Thoracic aorta (tissue), 2 donors: ENCODE measurements at regions not wholly inside any gene's neighbourhood (a gene's known extent, or its start where the extent isn't known, plus 50 kb on each side); places are given as distances from the start of the nearest gene placed in this dataset.
"Not testable (repeated sequence)": the region's sequence is repeated elsewhere in the genome, so short reads cannot be mapped to it uniquely, and the experiment has no call there.

Experiments
- ATAC-seq: fragments of 150-250 bp; one replicate; pipeline ENCODE4 v1.8.0; 2017; ENCODE audit warnings: low read depth; ENCODE audit not compliant: insufficient number of reproducible peaks, low FRiP score
- DNase-seq: peaks from one replicate; pipeline ENCODE4 v3.0.0-alpha.2; 2020; ENCODE audit warnings: low spot score
- H3K27ac ChIP-seq, 2 donors: fragments of 200-600 bp; sonication (generic); 1 replicate in 1 of 2; 2 replicates in 1 of 2; pipeline ENCODE4 v1.5.1; 2016; ENCODE audit warnings: mild to moderate bottlenecking in 2 of 2, moderate library complexity in 2 of 2
- H3K27me3 ChIP-seq: fragments of 200-600 bp; sonication (generic); replicated peaks from 2 replicates; pipeline ENCODE4 v1.6.0; 2016; ENCODE audit warnings: mild to moderate bottlenecking; ENCODE audit not compliant: insufficient read depth
- H3K36me3 ChIP-seq: fragments of 200-600 bp; sonication (generic); one replicate; pipeline ENCODE4 v1.5.1; 2016
- H3K4me1 ChIP-seq, 2 donors: fragments of 200-600 bp; sonication (generic); 1 replicate in 1 of 2; 2 replicates in 1 of 2; pipeline versions ENCODE4 v1.5.1 to v1.6.0; 2016; ENCODE audit warnings: low read depth in 2 of 2, mild to moderate bottlenecking in 1 of 2; ENCODE audit not compliant: control insufficient read depth in 1 of 2
- H3K4me3 ChIP-seq: fragments of 200-600 bp; sonication (generic); 2 replicates; pipeline ENCODE4 v1.5.1; 2016; ENCODE audit warnings: mild to moderate bottlenecking
- H3K9me3 ChIP-seq: fragments of 200-600 bp; sonication (generic); 2 replicates; pipeline ENCODE4 v1.5.1; 2016
- CTCF ChIP-seq: fragments of 200-600 bp; sonication (generic); IDR thresholded peaks from one replicate; pipeline ENCODE4 v1.5.1; 2019; ENCODE audit warnings: antibody characterized with exemption

DNA sequence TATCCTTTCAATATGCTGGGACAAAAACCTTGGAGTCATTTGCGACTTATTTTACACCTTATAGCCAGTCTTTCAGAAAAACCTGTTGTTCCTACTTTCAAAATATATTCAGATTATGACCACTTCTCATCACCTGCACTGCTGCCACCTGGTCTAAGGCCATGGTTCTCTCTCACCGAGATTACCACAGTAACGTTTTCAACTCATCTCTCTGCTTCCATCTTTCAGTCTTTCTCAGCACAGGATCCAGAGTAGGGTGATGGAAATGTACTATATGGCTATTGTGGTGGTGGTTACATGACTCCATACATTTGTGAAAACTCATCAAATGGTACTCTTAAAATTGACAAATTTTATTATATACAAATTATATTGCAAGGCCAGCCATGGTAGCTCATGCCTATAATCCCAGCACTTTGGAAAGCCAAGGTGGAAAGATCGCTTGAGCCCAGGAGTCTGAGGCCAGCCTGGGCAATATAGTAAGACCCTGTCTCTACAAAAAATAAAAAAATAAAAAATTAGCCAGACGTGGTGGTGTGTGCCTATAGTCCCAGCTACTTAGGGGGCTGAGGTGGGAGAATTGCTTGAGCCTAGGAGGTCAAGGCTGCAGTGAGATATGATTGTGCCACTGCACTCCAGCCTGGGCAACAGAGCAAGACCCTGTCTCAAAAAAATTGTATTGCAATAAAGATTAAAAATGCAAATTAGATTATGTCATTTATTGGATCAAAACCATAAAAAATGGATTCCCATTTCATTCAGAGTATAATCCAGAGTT is 120.9 kb upstream of the PPP2R5A start:
- Histone ChIP-seq H3K9me3 (no peaks in the 10 kb centered on the region), H3K4me3 (no peak overlapping the region), H3K36me3 (no peaks in the 10 kb centered on the region), H3K27me3 (no peaks in the 10 kb centered on the region), H3K4me1 (peaks cover 4 to 28% of the 10 kb centered on the region in 2 donors), H3K27ac (no peak overlapping the region)
- ATAC-seq (no peak), DNase-seq (no peak)
- no peak for TF ChIP-seq CTCF

DNA sequence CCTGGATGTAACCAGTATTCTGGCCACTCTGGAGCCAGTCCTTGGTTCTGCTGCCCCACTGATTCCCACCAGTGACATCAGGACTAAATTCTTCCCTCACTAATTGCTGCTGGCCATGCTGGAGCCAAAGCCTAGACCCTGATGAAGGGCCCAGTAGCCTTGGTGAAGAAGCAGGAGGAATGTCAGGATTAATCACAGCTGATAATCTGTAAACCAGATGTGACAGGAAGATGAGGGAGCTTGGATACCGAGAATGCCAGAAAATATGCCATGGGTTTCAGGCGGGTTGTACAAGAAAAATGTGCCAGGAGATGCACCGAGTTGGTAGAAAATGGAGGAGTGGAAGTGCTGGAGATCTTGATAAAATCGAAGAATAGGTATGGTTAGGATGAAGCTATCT is 119.0 kb upstream of the PPP2R5A start:
- ATAC-seq (no peak), DNase-seq (no peak)
- Histone ChIP-seq H3K27me3 (no peaks in the 10 kb centered on the region), H3K4me3 (no peak overlapping the region), H3K4me1 (peaks cover 4 to 22% of the 10 kb centered on the region in 2 donors), H3K27ac (no peak overlapping the region), H3K9me3 (no peaks in the 10 kb centered on the region), H3K36me3 (no peaks in the 10 kb centered on the region)
- TF ChIP-seq CTCF = no peak

DNA sequence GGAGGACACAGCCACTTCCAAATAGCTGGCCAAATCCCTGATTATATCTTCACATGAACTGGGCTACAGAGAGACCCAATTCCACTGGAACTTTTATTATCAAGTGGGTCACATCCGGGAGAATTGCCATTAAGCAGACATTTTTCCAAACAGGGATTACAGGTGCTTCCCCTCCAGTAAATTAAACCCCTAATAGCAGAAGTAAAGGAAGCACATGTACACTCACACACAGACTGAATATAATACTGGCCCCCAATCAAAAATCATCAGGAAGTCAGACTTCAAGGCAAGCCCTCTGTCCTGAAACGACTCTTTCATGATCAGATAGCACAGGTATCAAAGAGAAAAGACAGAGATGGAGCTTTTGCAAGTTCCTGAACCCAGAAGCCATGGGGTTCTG is 118.6 kb upstream of the PPP2R5A start:
- Histone ChIP-seq H3K4me1 (peaks cover 4 to 19% of the 10 kb centered on the region in 2 donors), H3K9me3 (no peaks in the 10 kb centered on the region), H3K27ac (no peak overlapping the region), H3K36me3 (no peaks in the 10 kb centered on the region), H3K27me3 (no peaks in the 10 kb centered on the region), H3K4me3 (no peak overlapping the region)
- TF ChIP-seq CTCF = no peak
- DNase-seq (no peak), ATAC-seq (no peak)

DNA sequence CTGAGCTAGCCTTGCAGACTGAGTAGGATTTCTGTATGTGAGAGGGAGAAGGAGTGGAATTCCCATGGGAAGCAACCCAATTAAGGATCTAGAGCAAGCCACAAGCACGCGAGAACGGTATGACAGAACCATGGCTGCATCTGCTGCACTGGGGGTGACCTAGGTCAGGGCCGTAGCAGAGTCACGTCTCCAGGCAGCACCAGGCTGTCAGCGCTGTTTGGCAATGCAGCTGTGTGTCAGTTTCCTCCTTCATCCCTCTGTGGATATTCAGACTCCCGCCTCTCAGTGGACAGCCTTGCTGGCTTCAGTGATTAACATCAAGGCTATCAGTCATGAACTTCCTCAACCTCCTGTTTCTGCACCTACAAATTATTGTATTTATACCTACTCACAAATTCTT is 118.1 kb upstream of the PPP2R5A start:
- ATAC-seq = no peak

DNA sequence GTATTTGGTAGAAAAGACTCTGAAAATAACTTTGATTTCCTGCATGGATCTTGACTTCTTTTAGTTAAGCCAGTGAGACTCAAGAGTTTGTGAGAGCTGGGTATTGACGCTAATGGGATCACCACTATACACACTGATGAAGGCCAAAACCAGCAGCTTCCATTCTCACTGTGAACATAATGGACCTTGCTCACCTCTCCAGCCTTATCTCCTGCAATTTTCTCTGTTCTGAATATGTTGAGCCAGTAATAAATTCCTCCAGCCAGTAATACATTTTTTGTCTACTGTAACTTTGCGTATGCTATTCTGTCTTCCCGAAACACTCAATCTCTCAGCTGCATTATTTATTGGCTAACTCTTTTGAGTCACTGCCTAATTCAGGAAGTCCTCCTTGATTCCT is 111.6 kb upstream of the PPP2R5A start:
- Histone ChIP-seq H3K27ac (no peak overlapping the region), H3K4me1 (no peaks in the 10 kb centered on the region), H3K27me3 (no peaks in the 10 kb centered on the region), H3K36me3 (no peaks in the 10 kb centered on the region), H3K4me3 (no peak overlapping the region), H3K9me3 (no peaks in the 10 kb centered on the region)
- ATAC-seq = no peak
- no peak for DNase-seq
- no peak for TF ChIP-seq CTCF

More for the DNA sequence above, 118.1 kb upstream of the PPP2R5A start:
- peaks cover 4 to 17% of the 10 kb centered on the region in 2 donors for H3K4me1 ChIP-seq
- no peak overlapping the region for H3K4me3 ChIP-seq
- H3K27me3 ChIP-seq = no peaks in the 10 kb centered on the region
- TF ChIP-seq CTCF = no peak
- no peak overlapping the region for H3K27ac ChIP-seq
- no peak for DNase-seq
- H3K36me3 ChIP-seq = no peaks in the 10 kb centered on the region
- H3K9me3 ChIP-seq = no peaks in the 10 kb centered on the region

- H3K4me1 ChIP-seq, H3K4me3 ChIP-seq, H3K36me3 ChIP-seq, ATAC-seq, H3K27ac ChIP-seq, DNase-seq, H3K27me3 ChIP-seq, H3K9me3 ChIP-seq: not testable (repeated sequence)
Measured at GRCh38 chr1:212174295-212174694, 110.9 kb upstream of the PPP2R5A start.
